ENCODE measurements at regions not wholly inside any gene's neighbourhood (a gene's known extent, or its start where the extent isn't known, plus 50 kb on each side); places are given as distances from the start of the nearest gene placed in this dataset.

DNA sequence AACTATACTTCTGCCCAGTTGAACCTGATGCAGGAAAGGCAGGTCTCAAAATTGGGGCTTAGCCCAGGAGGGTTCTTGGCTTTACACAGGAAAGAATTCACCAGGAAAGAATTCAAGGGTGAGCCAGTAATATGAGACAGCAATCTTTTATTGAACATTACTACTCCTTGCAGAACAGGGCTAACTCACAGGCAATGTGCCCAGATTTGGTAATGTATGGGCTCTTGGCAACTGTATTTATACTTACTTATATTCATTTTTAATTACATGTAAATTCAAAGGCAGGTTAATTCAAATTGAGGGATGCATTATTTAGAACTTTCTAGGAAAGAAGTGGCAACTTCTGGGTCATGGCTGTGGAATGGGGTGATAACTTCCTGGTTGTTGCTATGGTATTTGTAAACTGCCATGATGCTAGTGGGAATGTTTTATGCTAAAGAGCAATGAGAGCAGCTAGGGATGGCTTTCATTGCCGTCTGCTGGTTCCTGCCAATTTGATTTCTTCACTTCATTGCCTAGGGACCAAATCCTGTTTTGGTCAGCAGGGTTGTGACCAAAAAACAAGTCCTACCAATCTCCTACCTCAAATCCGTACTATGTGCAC lies 107.5 kb downstream of the CHRM3 start:
- H3K79me2 ChIP-seq (ENCODE audit: control insufficient read depth in 1 of 2, insufficient read depth in 2 of 2, low read length in 2 of 2) = no peaks in the 10 kb centered on the region
- H2BK5ac ChIP-seq (ENCODE audit: low read depth, low read length) = no peak overlapping the region
- H3K23ac ChIP-seq (ENCODE audit: insufficient read length) = no peak overlapping the region
- TF ChIP-seq TCF12 (IDR thresholded peaks at IDR 0.05; ENCODE audit: low read depth, low read length) (no peak), RNF2 (IDR thresholded peaks at IDR 0.05; ENCODE audit: borderline replicate concordance, low read depth, low read length, missing control alignments, poor library complexity, severe bottlenecking) (no peak), GABPA (IDR thresholded peaks at IDR 0.05; ENCODE audit: borderline replicate concordance, insufficient read depth, low read length) (no peak), GTF2F1 (IDR thresholded peaks at IDR 0.05; ENCODE audit: borderline replicate concordance, low read depth, low read length) (no peak), EP300 (IDR thresholded peaks at IDR 0.05; ENCODE audit: borderline replicate concordance in 1 of 2, low read depth in 2 of 2, low read length in 2 of 2) (no peak), BRCA1 (IDR thresholded peaks at IDR 0.05; ENCODE audit: low read depth, low read length) (no peak), TBP (IDR thresholded peaks at IDR 0.05; ENCODE audit: low read depth, low read length) (no peak)
- POLR2A ChIA-PET (ENCODE audit: partially characterized antibody) = no interaction called here
- no peaks in the 10 kb centered on the region for H3K23me2 ChIP-seq (ENCODE audit: low read depth, low read length)
- no peak overlapping the region for H3K4me2 ChIP-seq (ENCODE audit: insufficient read depth in 1 of 2, low read depth in 2 of 2, low read length in 2 of 2)
- FAIRE-seq = no peak
- CTCF ChIA-PET (ENCODE audit: partially characterized antibody) = interaction anchor here (1.2 kb wide), 1 partner anchor 541 kb away, joined by 3 read pairs; no protein-coding TSS in a partner anchor
- no peaks in the 10 kb centered on the region; the same call in 1 of the 2 replicates for H3K79me1 ChIP-seq (ENCODE audit: low read depth, low read length)
- no peak overlapping the region for H3K4me3 ChIP-seq (ENCODE audit: extremely low read depth in 1 of 4, insufficient read depth in 2 of 4, low read depth in 3 of 4, low read length in 4 of 4)
- H3K27ac ChIP-seq (ENCODE audit: low read depth, low read length) = no peak overlapping the region
- H3K56ac ChIP-seq (replicated peaks; ENCODE audit: insufficient read length, low read depth, low read length) = no peak overlapping the region
- H3K4ac ChIP-seq (replicated peaks; ENCODE audit: insufficient read length, low read depth, low read length) = no peak overlapping the region
- H3K14ac ChIP-seq (ENCODE audit: insufficient read length) = no peak overlapping the region
- peaks cover 4 to 9% of the 10 kb centered on the region in 2 experiments; a peak in 2 of 4 replicates for H3K9me3 ChIP-seq (ENCODE audit: insufficient read depth in 2 of 2, low read depth in 1 of 2, low read length in 1 of 2)
- H2BK15ac ChIP-seq (ENCODE audit: low read length) = no peak overlapping the region
- no peak overlapping the region for H2BK120ac ChIP-seq (replicated peaks; ENCODE audit: low read depth, low read length)
- no peaks in the 10 kb centered on the region for H3K27me3 ChIP-seq (replicated peaks in 1 of 4; ENCODE audit: control insufficient read depth in 3 of 4, extremely low read depth in 1 of 4, insufficient read depth in 3 of 4, low read length in 3 of 4)
- no peak overlapping the region for H2AK5ac ChIP-seq (ENCODE audit: low read depth, low read length)
- no peak overlapping the region for H3K9ac ChIP-seq (replicated peaks in 1 of 4; ENCODE audit: extremely low read depth in 1 of 4, low read depth in 3 of 4, low read length in 3 of 4)
- H4K91ac ChIP-seq (replicated peaks; ENCODE audit: insufficient read length, low read length) = no peak overlapping the region
- no peaks in the 10 kb centered on the region for H3K36me3 ChIP-seq (ENCODE audit: control insufficient read depth in 2 of 4, insufficient read depth in 4 of 4, low read length in 3 of 4)
- H4K5ac ChIP-seq (ENCODE audit: insufficient read length, low read depth, low read length) = no peak overlapping the region
- no peak overlapping the region for H2BK12ac ChIP-seq (ENCODE audit: low read depth, low read length)
- no peak for DNase-seq (ENCODE audit: low read depth in 1 of 2, low spot score in 2 of 2)
- no peak overlapping the region for H3K18ac ChIP-seq (ENCODE audit: extremely low read depth, low read length)
- no peak overlapping the region for H2AFZ ChIP-seq (ENCODE audit: low read length)
- H2BK20ac ChIP-seq (ENCODE audit: low read length) = no peak overlapping the region
- 98% methylated on average over 2 of the region's 2 CpGs; no CpG with 5 or more reads in 1 of the 2 experiments for WGBS, 2 experiments (ENCODE audit: extremely low coverage in 1 of 2, insufficient coverage in 1 of 2, insufficient read length in 1 of 2, insufficient replicate concordance in 2 of 2, low coverage in 1 of 2, low lambda C conversion rate in 2 of 2, missing lambda C conversion rate in 1 of 2)
- no peaks in the 10 kb centered on the region for H4K20me1 ChIP-seq (replicated peaks in 1 of 2; ENCODE audit: control insufficient read depth in 1 of 2, insufficient read depth in 2 of 2, low read length in 2 of 2)
- no peak overlapping the region for H4K8ac ChIP-seq (ENCODE audit: extremely low read depth, insufficient read depth, low read length)
- no peaks in the 10 kb centered on the region for H3K4me1 ChIP-seq (replicated peaks in 1 of 4; ENCODE audit: control insufficient read depth in 3 of 4, insufficient read depth in 4 of 4, low read length in 3 of 4)

Measured in H1 (cell line).